ENCODE measurements at regions not wholly inside any gene's neighbourhood (a gene's known extent, or its start where the extent isn't known, plus 50 kb on each side); places are given as distances from the start of the nearest gene placed in this dataset.

DNA sequence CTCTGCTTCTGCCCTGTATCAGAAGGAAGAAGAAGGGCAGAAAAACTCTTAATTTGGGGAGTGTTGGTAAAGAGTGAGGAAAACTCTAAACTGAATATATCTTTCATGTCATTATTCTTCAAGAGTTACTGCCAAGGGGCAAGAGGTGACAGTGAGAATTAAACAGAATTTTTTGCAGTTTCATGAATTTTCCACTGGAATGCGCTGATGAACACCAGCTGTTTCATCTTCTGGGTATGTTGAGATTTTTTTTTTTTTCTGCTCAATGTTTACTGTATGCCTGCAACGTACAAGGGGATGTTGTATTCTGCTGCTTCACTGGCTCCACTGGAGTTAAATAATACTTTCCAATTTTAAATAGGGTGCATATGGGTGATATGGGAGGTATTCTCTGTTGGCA is 117.8 kb downstream of the FAM76B start:
- TF ChIP-seq POLR2AphosphoS5 (IDR thresholded peaks at IDR 0.05; ENCODE audit: borderline replicate concordance, low read depth, low read length): no peak
- no peak for TF ChIP-seq FOXP2 (optimal IDR thresholded peaks at IDR 0.05; ENCODE audit: control extremely low read depth, extremely low read length, insufficient read depth)
- TF ChIP-seq EZH2 (IDR thresholded peaks at IDR 0.05): no peak
- Histone ChIP-seq H3K4me3 (peak overlapping the region; percentile 29), H3K36me3 (ENCODE audit: insufficient read depth, low read length) (no peaks in the 10 kb centered on the region), H3K9ac (ENCODE audit: insufficient read length) (no peak overlapping the region), H3K27ac (peak overlapping the region; percentile 32; the same call in 1 of the 2 replicates), H3K9me3 (ENCODE audit: low read depth, low read length) (no peaks in the 10 kb centered on the region)
- DNase-seq (ENCODE audit: low read depth, low spot score): no peak

DNA sequence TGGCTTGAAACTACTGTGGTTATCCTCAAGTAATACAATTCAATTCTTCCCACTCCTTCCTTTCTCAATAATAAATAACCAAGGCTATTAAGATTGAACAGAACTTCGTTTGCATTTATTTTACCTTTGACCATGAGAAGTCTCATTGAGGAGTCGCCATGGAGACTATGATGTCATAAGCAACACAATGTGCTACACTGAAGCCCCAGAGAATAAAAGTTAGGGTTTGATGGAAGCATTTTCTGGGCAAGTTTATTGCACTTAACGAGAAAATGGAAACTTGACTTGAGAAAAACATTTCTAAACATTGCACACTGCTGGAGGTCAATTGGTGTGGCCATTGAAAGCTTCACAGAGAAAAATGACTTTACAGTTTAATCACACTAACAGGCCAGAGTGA is 121.5 kb downstream of the FAM76B start:
- no peak overlapping the region for H3K9ac ChIP-seq (ENCODE audit: insufficient read length)

DNA sequence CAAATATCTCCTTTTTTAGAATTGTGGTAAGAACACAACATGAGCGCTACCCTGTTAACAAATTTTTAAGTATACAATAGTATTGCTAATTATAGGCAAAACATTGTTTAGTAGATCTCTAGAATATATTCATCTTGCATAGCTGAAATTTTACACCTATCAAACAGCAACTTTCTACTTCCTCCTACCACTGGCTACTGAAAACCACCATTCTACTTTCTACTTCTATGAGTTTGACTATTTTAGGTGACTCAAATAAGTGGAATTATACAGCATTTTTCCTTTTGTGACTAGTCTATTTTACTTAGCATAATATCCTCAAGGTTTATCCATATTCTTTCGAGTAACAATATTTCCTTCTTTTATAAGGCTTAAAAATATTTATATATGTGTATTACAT is 128.4 kb downstream of the FAM76B start:
- TF ChIP-seq EZH2 (IDR thresholded peaks at IDR 0.05): no peak
- no peak overlapping the region for H3K4me3 ChIP-seq
- no peaks in the 10 kb centered on the region for H3K36me3 ChIP-seq (ENCODE audit: insufficient read depth, low read length)
- no peak overlapping the region for H3K9ac ChIP-seq (ENCODE audit: insufficient read length)
- no peak overlapping the region for H3K27ac ChIP-seq
- no peaks in the 10 kb centered on the region; the same call in 1 of the 2 replicates for H3K9me3 ChIP-seq (ENCODE audit: low read depth, low read length)
- no peak for DNase-seq (ENCODE audit: low read depth, low spot score)

More for the DNA sequence above, 121.5 kb downstream of the FAM76B start:
- no peak for DNase-seq (ENCODE audit: low read depth, low spot score)
- no peaks in the 10 kb centered on the region for H3K36me3 ChIP-seq (ENCODE audit: insufficient read depth, low read length)
- H3K27ac ChIP-seq: no peak overlapping the region
- no peak overlapping the region for H3K4me3 ChIP-seq
- no peaks in the 10 kb centered on the region for H3K9me3 ChIP-seq (ENCODE audit: low read depth, low read length)
- TF ChIP-seq POLR2AphosphoS5 (IDR thresholded peaks at IDR 0.05; ENCODE audit: borderline replicate concordance, low read depth, low read length): no peak
- TF ChIP-seq FOXP2 (optimal IDR thresholded peaks at IDR 0.05; ENCODE audit: control extremely low read depth, extremely low read length, insufficient read depth): no peak
- TF ChIP-seq EZH2 (IDR thresholded peaks at IDR 0.05): no peak

DNA sequence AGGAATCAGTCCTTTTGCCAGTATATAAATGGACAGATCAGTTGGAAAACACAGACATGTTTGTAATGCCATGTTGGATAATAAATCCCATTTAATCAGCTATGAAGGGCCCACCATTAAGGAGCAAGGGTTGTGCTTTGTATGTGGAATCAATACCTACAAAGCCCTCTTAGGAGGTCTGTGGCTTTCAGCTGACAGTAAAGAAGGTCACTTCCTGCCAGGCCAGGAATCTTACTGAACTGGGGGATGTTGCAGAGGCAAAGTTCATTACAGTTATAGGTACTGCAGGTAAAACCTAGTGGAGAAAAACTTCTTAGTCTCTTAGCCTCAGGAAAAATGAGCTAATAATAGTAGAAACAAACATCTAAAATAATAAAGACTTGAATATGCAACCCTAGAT is 129.5 kb downstream of the FAM76B start:
- no peaks in the 10 kb centered on the region; the same call in 1 of the 2 replicates for H3K9me3 ChIP-seq (ENCODE audit: low read depth, low read length)
- H3K9ac ChIP-seq (ENCODE audit: insufficient read length): no peak overlapping the region
- H3K27ac ChIP-seq: no peak overlapping the region
- H3K36me3 ChIP-seq (ENCODE audit: insufficient read depth, low read length): no peaks in the 10 kb centered on the region
- TF ChIP-seq EZH2 (IDR thresholded peaks at IDR 0.05) (no peak), POLR2AphosphoS5 (IDR thresholded peaks at IDR 0.05; ENCODE audit: borderline replicate concordance, low read depth, low read length) (no peak), FOXP2 (optimal IDR thresholded peaks at IDR 0.05; ENCODE audit: control extremely low read depth, extremely low read length, insufficient read depth) (no peak)
- DNase-seq (ENCODE audit: low read depth, low spot score): no peak
- H3K4me3 ChIP-seq: no peak overlapping the region

DNA sequence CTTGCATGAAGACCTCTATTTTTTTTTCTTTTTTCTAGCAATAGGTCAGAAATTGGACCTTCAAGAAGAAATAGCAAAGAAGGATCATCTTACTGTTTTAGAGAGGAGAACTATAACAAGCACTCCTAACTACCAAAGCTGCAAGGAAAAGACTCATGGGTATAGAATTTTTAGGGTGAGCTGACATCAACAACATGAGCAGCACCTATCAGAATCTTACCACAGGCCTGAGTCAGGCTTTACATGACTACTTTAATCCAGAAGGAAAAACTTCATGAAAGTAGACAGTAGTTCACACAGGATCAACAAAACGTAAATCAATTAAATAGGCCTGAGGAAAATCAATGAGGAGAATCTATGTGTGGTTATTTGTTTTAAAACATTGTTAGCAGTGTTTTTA is 130.5 kb downstream of the FAM76B start:
- Histone ChIP-seq H3K27ac (no peak overlapping the region), H3K36me3 (ENCODE audit: insufficient read depth, low read length) (no peaks in the 10 kb centered on the region), H3K4me3 (no peak overlapping the region), H3K9me3 (ENCODE audit: low read depth, low read length) (no peaks in the 10 kb centered on the region; the same call in 1 of the 2 replicates), H3K9ac (ENCODE audit: insufficient read length) (no peak overlapping the region)
- no peak for DNase-seq (ENCODE audit: low read depth, low spot score)
- no peak for TF ChIP-seq EZH2 (IDR thresholded peaks at IDR 0.05)
- TF ChIP-seq POLR2AphosphoS5 (IDR thresholded peaks at IDR 0.05; ENCODE audit: borderline replicate concordance, low read depth, low read length): no peak
- no peak for TF ChIP-seq FOXP2 (optimal IDR thresholded peaks at IDR 0.05; ENCODE audit: control extremely low read depth, extremely low read length, insufficient read depth)

DNA sequence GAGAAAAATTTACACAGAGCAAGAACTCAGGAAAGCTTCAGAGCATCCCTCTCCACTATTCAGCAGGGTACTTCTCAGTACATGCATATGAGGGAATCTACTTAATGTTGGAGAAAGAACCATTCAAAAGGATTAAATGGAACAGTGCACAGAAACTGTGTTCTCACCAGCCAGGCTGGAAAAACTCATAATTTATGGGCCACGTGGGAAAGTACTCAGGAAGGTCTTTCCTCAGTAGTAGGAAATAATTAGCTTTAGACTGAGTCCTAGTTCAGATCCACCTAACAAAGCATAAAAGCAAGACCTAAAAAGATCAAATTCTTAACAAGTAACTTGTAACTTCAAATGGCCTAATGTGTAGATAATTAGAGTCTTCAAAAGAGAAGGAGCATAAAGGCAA is 134.0 kb downstream of the FAM76B start:
- no peak for TF ChIP-seq POLR2AphosphoS5 (IDR thresholded peaks at IDR 0.05; ENCODE audit: borderline replicate concordance, low read depth, low read length)
- no peak for TF ChIP-seq EZH2 (IDR thresholded peaks at IDR 0.05)
- TF ChIP-seq FOXP2 (optimal IDR thresholded peaks at IDR 0.05; ENCODE audit: control extremely low read depth, extremely low read length, insufficient read depth): no peak
- Histone ChIP-seq H3K9me3 (ENCODE audit: low read depth, low read length) (no peaks in the 10 kb centered on the region), H3K9ac (ENCODE audit: insufficient read length) (no peak overlapping the region), H3K4me3 (no peak overlapping the region), H3K36me3 (ENCODE audit: insufficient read depth, low read length) (no peaks in the 10 kb centered on the region), H3K27ac (no peak overlapping the region)
- no peak for DNase-seq (ENCODE audit: low read depth, low spot score)

DNA sequence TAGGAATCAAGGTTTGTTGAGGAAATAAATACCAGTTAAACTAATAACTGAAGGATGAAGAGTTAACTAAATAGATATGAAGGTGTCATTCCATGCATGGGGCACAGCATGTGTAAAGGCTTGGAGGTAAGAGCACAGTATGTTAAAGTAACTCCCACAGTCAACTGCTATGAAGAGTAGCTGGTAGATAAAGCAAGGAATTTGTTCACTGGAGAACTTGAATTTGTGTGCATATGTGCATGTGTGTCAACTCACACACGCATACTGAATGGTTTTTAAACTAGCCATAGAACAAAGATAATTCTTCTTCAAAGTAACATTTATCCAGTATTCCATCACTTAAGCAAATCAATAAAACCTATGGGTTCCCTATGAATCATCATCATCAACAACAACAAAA is 135.9 kb downstream of the FAM76B start:
- Histone ChIP-seq H3K4me3 (no peak overlapping the region), H3K9ac (ENCODE audit: insufficient read length) (no peak overlapping the region), H3K27ac (no peak overlapping the region), H3K36me3 (ENCODE audit: insufficient read depth, low read length) (no peaks in the 10 kb centered on the region), H3K9me3 (ENCODE audit: low read depth, low read length) (no peaks in the 10 kb centered on the region)
- no peak for DNase-seq (ENCODE audit: low read depth, low spot score)
- TF ChIP-seq POLR2AphosphoS5 (IDR thresholded peaks at IDR 0.05; ENCODE audit: borderline replicate concordance, low read depth, low read length): no peak
- no peak for TF ChIP-seq EZH2 (IDR thresholded peaks at IDR 0.05)
- no peak for TF ChIP-seq FOXP2 (optimal IDR thresholded peaks at IDR 0.05; ENCODE audit: control extremely low read depth, extremely low read length, insufficient read depth)

DNA sequence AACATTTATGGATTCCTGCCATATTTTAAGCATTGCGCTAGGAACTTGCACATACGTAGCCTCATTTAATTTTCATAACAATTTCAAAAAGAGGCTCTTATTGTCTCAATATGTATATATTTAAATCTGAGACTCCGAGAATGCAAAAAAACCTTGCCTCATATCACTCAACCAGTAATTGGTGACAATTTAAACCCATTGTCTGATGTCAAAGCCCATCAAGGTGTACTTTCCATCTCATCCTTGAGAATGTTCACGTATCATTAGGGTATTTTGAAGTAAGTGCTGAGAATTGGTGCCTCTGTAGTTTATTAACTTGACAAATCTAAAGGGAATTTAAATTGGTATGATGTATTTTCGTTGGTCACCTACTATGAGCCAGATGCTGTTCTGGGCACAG is 136.5 kb downstream of the FAM76B start:
- TF ChIP-seq EZH2 (IDR thresholded peaks at IDR 0.05): no peak
- TF ChIP-seq POLR2AphosphoS5 (IDR thresholded peaks at IDR 0.05; ENCODE audit: borderline replicate concordance, low read depth, low read length): no peak
- no peak for TF ChIP-seq FOXP2 (optimal IDR thresholded peaks at IDR 0.05; ENCODE audit: control extremely low read depth, extremely low read length, insufficient read depth)
- Histone ChIP-seq H3K9ac (ENCODE audit: insufficient read length) (no peak overlapping the region), H3K27ac (no peak overlapping the region)

DNA sequence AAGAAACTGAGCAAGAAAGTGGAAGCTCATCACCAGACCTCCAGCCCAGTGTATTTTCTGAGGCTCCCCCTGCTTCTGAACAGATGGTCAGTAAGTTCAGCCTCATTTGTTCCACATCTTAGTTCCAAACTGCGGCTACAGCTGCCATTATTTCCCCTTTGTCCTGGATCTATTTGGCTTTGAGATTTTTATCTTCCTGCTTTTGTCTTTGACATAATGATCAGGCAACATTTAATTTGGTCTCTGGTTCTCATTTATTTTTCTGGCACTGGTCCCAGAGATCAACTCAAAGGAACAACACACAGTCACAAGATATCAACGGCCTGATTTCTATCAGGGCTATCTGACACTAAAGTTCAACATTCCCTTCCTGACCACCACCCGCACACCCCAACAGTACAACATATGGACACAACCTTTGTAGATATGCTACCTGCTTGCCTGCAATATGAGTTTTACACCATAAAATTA is 137.5 kb downstream of the FAM76B start:
- Histone ChIP-seq H3K36me3 (ENCODE audit: insufficient read depth, low read length) (no peaks in the 10 kb centered on the region), H3K27ac (no peak overlapping the region), H3K4me3 (no peak overlapping the region), H3K9me3 (ENCODE audit: low read depth, low read length) (no peaks in the 10 kb centered on the region), H3K9ac (ENCODE audit: insufficient read length) (no peak overlapping the region)
- no peak for DNase-seq (ENCODE audit: low read depth, low spot score)
- no peak for TF ChIP-seq FOXP2 (optimal IDR thresholded peaks at IDR 0.05; ENCODE audit: control extremely low read depth, extremely low read length, insufficient read depth)
- TF ChIP-seq EZH2 (IDR thresholded peaks at IDR 0.05): no peak
- TF ChIP-seq POLR2AphosphoS5 (IDR thresholded peaks at IDR 0.05; ENCODE audit: borderline replicate concordance, low read depth, low read length): no peak

More for the DNA sequence above, 136.5 kb downstream of the FAM76B start:
- no peaks in the 10 kb centered on the region for H3K36me3 ChIP-seq (ENCODE audit: insufficient read depth, low read length)
- no peaks in the 10 kb centered on the region for H3K9me3 ChIP-seq (ENCODE audit: low read depth, low read length)
- no peak overlapping the region for H3K4me3 ChIP-seq
- no peak for DNase-seq (ENCODE audit: low read depth, low spot score)

All from SK-N-MC (cell line).